ENCODE measurements at regions not wholly inside any gene's neighbourhood (a gene's known extent, or its start where the extent isn't known, plus 50 kb on each side); places are given as distances from the start of the nearest gene placed in this dataset.

DNA sequence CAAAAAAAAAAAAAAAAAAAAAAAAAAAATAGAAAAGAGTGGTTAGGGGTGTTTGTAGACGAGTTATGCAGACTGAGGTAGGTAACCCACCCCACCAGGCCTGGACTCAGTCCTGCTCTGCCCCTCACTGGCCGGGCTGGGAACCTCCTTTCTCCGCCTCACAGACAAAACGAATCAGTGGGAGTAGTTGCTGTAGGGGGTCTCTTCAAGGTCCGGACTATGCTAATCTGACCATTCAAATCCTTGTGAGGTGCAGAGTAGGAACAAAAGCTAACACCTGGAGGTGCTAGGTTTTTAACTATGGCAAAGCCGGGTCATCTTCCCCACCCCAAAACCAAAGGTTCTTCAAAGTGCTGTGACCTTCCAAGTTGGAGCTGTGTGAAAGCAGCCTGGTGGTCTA, 223.7 kb downstream of the SLC4A3 start:
- H3K36me3 ChIP-seq = no peaks in the 10 kb centered on the region
- H3K4me1 ChIP-seq (ENCODE audit: low read depth) = no peaks in the 10 kb centered on the region
- H3K4me3 ChIP-seq = no peak overlapping the region
- TF ChIP-seq, protein P1, sequence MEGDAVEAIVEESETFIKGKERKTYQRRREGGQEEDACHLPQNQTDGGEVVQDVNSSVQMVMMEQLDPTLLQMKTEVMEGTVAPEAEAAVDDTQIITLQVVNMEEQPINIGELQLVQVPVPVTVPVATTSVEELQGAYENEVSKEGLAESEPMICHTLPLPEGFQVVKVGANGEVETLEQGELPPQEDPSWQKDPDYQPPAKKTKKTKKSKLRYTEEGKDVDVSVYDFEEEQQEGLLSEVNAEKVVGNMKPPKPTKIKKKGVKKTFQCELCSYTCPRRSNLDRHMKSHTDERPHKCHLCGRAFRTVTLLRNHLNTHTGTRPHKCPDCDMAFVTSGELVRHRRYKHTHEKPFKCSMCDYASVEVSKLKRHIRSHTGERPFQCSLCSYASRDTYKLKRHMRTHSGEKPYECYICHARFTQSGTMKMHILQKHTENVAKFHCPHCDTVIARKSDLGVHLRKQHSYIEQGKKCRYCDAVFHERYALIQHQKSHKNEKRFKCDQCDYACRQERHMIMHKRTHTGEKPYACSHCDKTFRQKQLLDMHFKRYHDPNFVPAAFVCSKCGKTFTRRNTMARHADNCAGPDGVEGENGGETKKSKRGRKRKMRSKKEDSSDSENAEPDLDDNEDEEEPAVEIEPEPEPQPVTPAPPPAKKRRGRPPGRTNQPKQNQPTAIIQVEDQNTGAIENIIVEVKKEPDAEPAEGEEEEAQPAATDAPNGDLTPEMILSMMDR (IDR thresholded peaks at IDR 0.05; ENCODE audit: low read depth, low read length) = no peak
- H3K27me3 ChIP-seq = no peaks in the 10 kb centered on the region
- no peak overlapping the region for H3K27ac ChIP-seq
- DNase-seq (ENCODE audit: low read depth in 1 of 2, low spot score in 1 of 2) = no peak
- no peaks in the 10 kb centered on the region for H3K9me3 ChIP-seq (ENCODE audit: low read depth)

DNA sequence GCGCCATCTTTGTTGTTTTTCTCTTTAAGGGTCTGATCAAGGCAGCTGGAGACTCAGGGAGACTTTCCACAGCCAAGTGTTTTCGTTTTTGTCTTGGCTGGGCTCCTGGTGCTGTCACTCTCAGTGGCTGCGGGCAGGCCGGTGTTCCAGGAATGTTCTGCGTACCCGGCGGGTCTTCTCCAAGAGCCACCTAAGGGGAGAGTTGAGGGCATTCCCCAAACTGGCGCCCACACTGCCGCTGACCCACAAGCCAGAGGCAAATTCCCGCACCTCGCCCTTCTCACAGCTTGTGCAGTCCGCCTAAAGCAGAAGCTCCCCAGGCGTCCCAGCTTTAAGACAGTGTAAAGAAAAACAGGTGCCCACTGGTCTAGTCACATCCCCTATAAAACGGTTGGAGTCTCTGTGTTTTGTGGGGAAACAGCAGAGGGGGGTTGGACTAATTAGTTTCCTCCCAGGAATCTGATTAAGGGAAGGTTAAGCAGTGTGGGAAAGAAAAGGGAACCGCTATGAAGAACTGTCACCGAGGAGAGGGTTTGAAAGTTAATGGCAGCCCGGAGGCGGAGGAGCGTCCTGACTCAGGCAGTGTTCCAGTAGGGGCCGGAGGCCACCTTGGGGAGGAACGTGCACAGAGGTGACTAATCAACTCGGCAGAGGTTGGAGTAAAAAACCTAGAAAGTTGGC, 224.5 kb downstream of the SLC4A3 start:
- H3K27me3 ChIP-seq = no peaks in the 10 kb centered on the region
- H3K36me3 ChIP-seq = no peaks in the 10 kb centered on the region
- no peaks in the 10 kb centered on the region for H3K4me1 ChIP-seq (ENCODE audit: low read depth)
- no peak overlapping the region for H3K27ac ChIP-seq
- TF ChIP-seq, protein P1 (IDR thresholded peaks at IDR 0.05; ENCODE audit: low read depth, low read length) = no peak
- no peak overlapping the region for H3K4me3 ChIP-seq
- peak in 1 of 2 donors; percentile 19 for DNase-seq (ENCODE audit: low read depth in 1 of 2, low spot score in 1 of 2)
- H3K9me3 ChIP-seq (ENCODE audit: low read depth) = no peaks in the 10 kb centered on the region

DNA sequence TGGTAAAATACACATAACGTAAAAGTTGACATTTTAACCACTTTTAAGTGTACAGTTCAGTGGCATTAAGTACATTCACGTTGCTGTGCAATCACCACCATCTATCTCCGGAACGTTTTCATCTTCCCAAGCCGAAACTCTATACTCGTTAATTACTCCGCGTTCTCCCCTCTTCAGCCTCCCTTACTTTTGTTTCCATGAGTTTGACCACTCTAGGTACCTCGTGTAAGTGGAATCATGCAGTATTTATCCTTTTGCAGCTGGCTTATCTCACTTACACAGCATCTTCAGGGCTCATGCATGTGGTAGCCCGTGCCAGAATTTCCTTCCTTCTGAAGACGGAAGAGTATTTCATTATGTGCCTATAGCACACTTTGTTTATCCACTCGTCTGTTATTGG, 225.2 kb downstream of the SLC4A3 start:
- Histone ChIP-seq H3K27me3 (no peaks in the 10 kb centered on the region), H3K4me3 (no peak overlapping the region), H3K36me3 (no peaks in the 10 kb centered on the region), H3K27ac (no peak overlapping the region), H3K9me3 (ENCODE audit: low read depth) (no peaks in the 10 kb centered on the region), H3K4me1 (ENCODE audit: low read depth) (no peaks in the 10 kb centered on the region)
- DNase-seq (ENCODE audit: low read depth in 1 of 2, low spot score in 1 of 2) = no peak
- TF ChIP-seq, protein P1 (IDR thresholded peaks at IDR 0.05; ENCODE audit: low read depth, low read length) = no peak

DNA sequence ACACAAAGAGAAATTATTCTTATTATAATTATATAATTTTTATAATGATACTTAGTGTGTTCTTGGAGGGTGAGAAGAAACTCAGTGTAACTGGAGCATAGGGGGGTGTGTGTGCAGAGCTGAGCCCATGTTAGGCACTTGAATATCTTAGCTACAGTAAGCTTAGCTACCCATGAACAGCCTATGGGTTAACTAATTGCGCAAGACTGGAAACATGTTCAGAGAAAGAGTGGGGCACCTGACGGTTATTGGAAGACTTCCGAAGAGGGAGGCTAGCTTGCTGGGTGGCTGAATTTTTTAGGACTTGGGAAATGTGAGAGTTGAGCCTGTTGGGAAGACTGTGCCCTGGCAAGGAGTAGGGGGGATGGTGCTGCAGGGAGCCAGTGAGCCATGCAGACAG, 229.2 kb downstream of the SLC4A3 start:
- Histone ChIP-seq H3K27me3 (no peaks in the 10 kb centered on the region), H3K4me3 (no peak overlapping the region), H3K4me1 (ENCODE audit: low read depth) (no peaks in the 10 kb centered on the region), H3K9me3 (ENCODE audit: low read depth) (no peaks in the 10 kb centered on the region), H3K27ac (no peak overlapping the region), H3K36me3 (no peaks in the 10 kb centered on the region)
- TF ChIP-seq, protein P1 (IDR thresholded peaks at IDR 0.05; ENCODE audit: low read depth, low read length) = no peak
- no peak for DNase-seq (ENCODE audit: low read depth in 1 of 2, low spot score in 1 of 2)

DNA sequence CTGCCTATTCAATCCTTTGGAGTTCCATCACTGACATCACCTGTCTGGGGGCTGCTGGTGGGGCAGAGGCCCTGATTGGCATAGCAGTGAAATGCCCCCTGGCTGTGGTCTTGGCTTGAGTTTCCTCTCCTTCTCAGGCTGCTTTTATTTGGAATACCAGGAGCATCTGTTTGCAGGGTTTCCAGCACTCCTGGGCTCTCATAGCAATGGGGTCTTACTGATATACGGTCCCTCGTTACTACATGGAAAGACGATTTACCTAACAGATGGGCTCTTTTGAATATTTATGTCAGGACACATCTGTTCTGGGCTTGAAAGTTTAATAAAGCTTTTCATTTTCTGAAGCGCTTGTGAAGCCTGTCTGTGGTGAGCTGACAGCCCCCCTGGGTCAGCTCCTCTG, 230.3 kb downstream of the SLC4A3 start:
- DNase-seq (ENCODE audit: low read depth in 1 of 2, low spot score in 1 of 2) = no peak
- H3K27ac ChIP-seq = no peak overlapping the region
- TF ChIP-seq, protein P1 (IDR thresholded peaks at IDR 0.05; ENCODE audit: low read depth, low read length) = no peak
- no peak overlapping the region for H3K4me3 ChIP-seq
- no peaks in the 10 kb centered on the region for H3K4me1 ChIP-seq (ENCODE audit: low read depth)
- H3K9me3 ChIP-seq (ENCODE audit: low read depth) = no peaks in the 10 kb centered on the region
- no peaks in the 10 kb centered on the region for H3K27me3 ChIP-seq
- no peaks in the 10 kb centered on the region for H3K36me3 ChIP-seq

Measured in cardiac muscle cell (in vitro differentiated cells and primary cell).